ENCODE measurements at regions not wholly inside any gene's neighbourhood (a gene's known extent, or its start where the extent isn't known, plus 50 kb on each side); places are given as distances from the start of the nearest gene placed in this dataset.

GRCh38 chr3:13134879-13135206 lies 61.6 kb upstream of the IQSEC1 start (continued):
- TF ChIP-seq ZNF331 (CRISPR knock-in tag; IDR thresholded peaks at IDR 0.05; ENCODE audit: low read depth) (no peak), EZH2phosphoT487 (IDR thresholded peaks at IDR 0.05; ENCODE audit: unreplicated experiment) (no peak), POLR2AphosphoS5 (IDR thresholded peaks at IDR 0.05; ENCODE audit: low read depth) (no peak)

- H3F3A ChIP-seq (replicated peaks; ENCODE audit: low read depth), result no peaks in the 10 kb centered on the region
- no peak overlapping the region for H3K4me3 Mint-ChIP-seq
- H3K9me3 Mint-ChIP-seq, result no peaks in the 10 kb centered on the region
- peaks cover 16% of the 10 kb centered on the region; the same call in 2 of the 3 replicates for H3K4me1 Mint-ChIP-seq
- 0 out of 2 replicates have a peak, but pooled peaks cover 3% of the 10 kb centered on the region for H4K20me1 ChIP-seq (replicated peaks; ENCODE audit: insufficient read depth)
- no peak overlapping the region for H3K27ac Mint-ChIP-seq
- H3K4me2 ChIP-seq, result no peak overlapping the region
- DNase-seq (ENCODE audit: low spot score) (no peak), ATAC-seq (no peak)
- no peaks in the 10 kb centered on the region for H3K79me2 ChIP-seq (replicated peaks; ENCODE audit: insufficient read depth)
- H3K4me3 ChIP-seq, result no peak overlapping the region
- H3K36me3 ChIP-seq (ENCODE audit: insufficient read depth), result no peaks in the 10 kb centered on the region
- no peaks in the 10 kb centered on the region for H3K27me3 ChIP-seq (ENCODE audit: insufficient read depth)
- TF ChIP-seq EZH2phosphoT487 (IDR thresholded peaks at IDR 0.05; ENCODE audit: unreplicated experiment), result no peak
- TF ChIP-seq REST (IDR thresholded peaks at IDR 0.05; ENCODE audit: unreplicated experiment), result no peak
- TF ChIP-seq CREB1 (CRISPR knock-in tag; IDR thresholded peaks at IDR 0.05; ENCODE audit: low read depth), result no peak
- no peak for TF ChIP-seq EZH2 (IDR thresholded peaks at IDR 0.05; ENCODE audit: low read depth, unreplicated experiment)
- TF ChIP-seq JUNB (IDR thresholded peaks at IDR 0.05; ENCODE audit: unreplicated experiment), result no peak
- no peaks in the 10 kb centered on the region for H3K9me2 ChIP-seq (ENCODE audit: insufficient read depth)
- H2AFZ ChIP-seq, result no peak overlapping the region
- no peak overlapping the region for H3K27ac ChIP-seq (ENCODE audit: low read depth)
- H3K27me3 Mint-ChIP-seq (ENCODE audit: insufficient read depth, low read depth, poor library complexity), result peaks cover 8% of the 10 kb centered on the region
- H3K4me1 ChIP-seq (ENCODE audit: insufficient read depth), result no peaks in the 10 kb centered on the region
- H3K36me3 Mint-ChIP-seq (ENCODE audit: low read depth), result no peaks in the 10 kb centered on the region
Observed at GRCh38 chr3:13134166-13134878, 61.1 kb upstream of the IQSEC1 start.

GRCh38 chr3:13133471-13133981 lies 60.3 kb upstream of the IQSEC1 start:
- no peak overlapping the region for H3K4me2 ChIP-seq
- H3K27me3 Mint-ChIP-seq (ENCODE audit: insufficient read depth, low read depth, poor library complexity), result peaks cover 8% of the 10 kb centered on the region
- DNase-seq (ENCODE audit: low spot score) (no peak), ATAC-seq (no peak)
- H3K4me1 ChIP-seq (ENCODE audit: insufficient read depth), result no peaks in the 10 kb centered on the region
- H3K4me3 Mint-ChIP-seq, result no peak overlapping the region
- no peak overlapping the region for H3K27ac ChIP-seq (ENCODE audit: low read depth)
- H4K20me1 ChIP-seq (replicated peaks; ENCODE audit: insufficient read depth), result 0 out of 2 replicates have a peak, but pooled peaks cover 3% of the 10 kb centered on the region
- TF ChIP-seq REST (IDR thresholded peaks at IDR 0.05; ENCODE audit: unreplicated experiment) (no peak), POLR2AphosphoS5 (IDR thresholded peaks at IDR 0.05; ENCODE audit: low read depth) (no peak)
- peaks cover 14% of the 10 kb centered on the region; the same call in 2 of the 3 replicates for H3K4me1 Mint-ChIP-seq
- no peaks in the 10 kb centered on the region for H3K9me3 Mint-ChIP-seq
- H3K27me3 ChIP-seq (ENCODE audit: insufficient read depth), result no peaks in the 10 kb centered on the region
- no peak overlapping the region for H3K27ac Mint-ChIP-seq
- H3K9me2 ChIP-seq (ENCODE audit: insufficient read depth), result no peaks in the 10 kb centered on the region
- no peak overlapping the region for H3K4me3 ChIP-seq
- H3F3A ChIP-seq (replicated peaks; ENCODE audit: low read depth), result no peaks in the 10 kb centered on the region
- no peak overlapping the region for H2AFZ ChIP-seq
- H3K79me2 ChIP-seq (replicated peaks; ENCODE audit: insufficient read depth), result no peaks in the 10 kb centered on the region
- no peaks in the 10 kb centered on the region for H3K36me3 ChIP-seq (ENCODE audit: insufficient read depth)
- H3K36me3 Mint-ChIP-seq (ENCODE audit: low read depth), result no peaks in the 10 kb centered on the region
